AG10803 (cell line): ENCODE measurements at regions not wholly inside any gene's neighbourhood (a gene's known extent, or its start where the extent isn't known, plus 50 kb on each side); places are given as distances from the start of the nearest gene placed in this dataset.
"Not testable (repeated sequence)": the region's sequence is repeated elsewhere in the genome, so short reads cannot be mapped to it uniquely, and the experiment has no call there.

Experiments used
- DNase-seq: peaks from one replicate; pipeline ENCODE4 v3.0.0; 2010; ENCODE audit warnings: low read depth
- H3K4me3 ChIP-seq: 2 replicates; pipeline ENCODE4 v1.5.1; 2011; ENCODE audit warnings: mild to moderate bottlenecking, low read length, control low read depth
- TF ChIP-seq, protein P1 (sequence below): conservative IDR thresholded peaks from 2 replicates; pipeline ENCODE4 v1.5.1; 2011; ENCODE audit warnings: mild to moderate bottlenecking, low read length, control low read depth, inconsistent platforms

DNA sequence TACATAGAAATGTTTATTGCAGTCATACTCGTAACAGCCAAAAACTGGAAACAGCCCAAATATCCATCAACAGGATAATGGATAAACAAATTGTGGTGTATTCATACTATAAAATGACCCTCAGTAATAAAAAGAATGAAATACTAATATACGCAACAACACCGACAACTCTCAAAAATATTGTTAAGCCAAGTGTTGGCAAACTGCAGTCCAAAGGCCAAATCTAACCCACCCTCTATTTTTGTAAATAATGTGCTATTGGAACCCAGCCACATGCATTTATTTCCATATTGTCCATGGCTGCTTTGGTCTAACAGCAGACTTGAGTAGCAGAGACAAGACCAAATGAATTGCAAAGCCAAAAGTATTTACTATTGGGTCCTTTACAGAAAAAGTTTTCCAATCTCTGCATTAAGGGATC lies 151.0 kb downstream of the MREG start:
- no peak overlapping the region for H3K4me3 ChIP-seq

DNA sequence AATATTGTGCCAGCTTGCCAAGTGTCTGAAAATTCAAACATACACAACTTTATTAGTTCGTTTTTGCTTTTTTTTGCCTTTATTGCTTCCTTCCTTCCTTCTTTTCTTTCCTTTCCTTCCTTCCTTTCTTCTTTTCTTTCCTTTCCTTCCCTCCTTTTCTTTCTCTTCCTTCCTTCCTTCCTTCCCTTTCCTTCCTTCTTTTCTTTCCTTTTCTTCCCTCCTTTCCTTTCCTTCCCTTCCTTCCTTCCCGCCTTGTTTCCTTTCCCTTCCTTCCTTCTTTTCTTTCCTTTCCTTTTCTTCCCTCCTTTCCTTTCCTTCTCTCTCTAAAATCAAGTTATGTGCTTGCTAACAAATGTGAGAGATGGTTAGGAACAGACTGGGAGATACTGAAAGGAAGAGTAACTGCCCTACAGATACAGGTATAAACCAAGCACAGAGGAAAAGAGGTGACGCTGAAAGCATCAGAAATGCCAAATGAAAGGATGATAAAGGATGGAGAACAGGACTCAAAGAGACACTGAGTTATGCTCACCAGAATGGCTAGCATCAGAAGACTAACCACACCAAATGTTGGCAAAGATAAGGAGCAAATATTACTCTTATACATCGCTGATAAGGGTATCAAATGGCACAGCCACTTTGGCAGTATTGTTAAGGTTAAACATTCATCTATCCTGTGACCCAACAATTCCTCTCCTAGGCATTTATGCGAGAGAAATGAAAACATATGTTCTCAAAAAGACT lies 151.6 kb downstream of the MREG start:
- H3K4me3 ChIP-seq: no peak overlapping the region
- no peak for DNase-seq
- TF ChIP-seq, protein P1, sequence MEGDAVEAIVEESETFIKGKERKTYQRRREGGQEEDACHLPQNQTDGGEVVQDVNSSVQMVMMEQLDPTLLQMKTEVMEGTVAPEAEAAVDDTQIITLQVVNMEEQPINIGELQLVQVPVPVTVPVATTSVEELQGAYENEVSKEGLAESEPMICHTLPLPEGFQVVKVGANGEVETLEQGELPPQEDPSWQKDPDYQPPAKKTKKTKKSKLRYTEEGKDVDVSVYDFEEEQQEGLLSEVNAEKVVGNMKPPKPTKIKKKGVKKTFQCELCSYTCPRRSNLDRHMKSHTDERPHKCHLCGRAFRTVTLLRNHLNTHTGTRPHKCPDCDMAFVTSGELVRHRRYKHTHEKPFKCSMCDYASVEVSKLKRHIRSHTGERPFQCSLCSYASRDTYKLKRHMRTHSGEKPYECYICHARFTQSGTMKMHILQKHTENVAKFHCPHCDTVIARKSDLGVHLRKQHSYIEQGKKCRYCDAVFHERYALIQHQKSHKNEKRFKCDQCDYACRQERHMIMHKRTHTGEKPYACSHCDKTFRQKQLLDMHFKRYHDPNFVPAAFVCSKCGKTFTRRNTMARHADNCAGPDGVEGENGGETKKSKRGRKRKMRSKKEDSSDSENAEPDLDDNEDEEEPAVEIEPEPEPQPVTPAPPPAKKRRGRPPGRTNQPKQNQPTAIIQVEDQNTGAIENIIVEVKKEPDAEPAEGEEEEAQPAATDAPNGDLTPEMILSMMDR: no peak

More for the DNA sequence above, 151.0 kb downstream of the MREG start:
- DNase-seq: no peak
- TF ChIP-seq, protein P1: no peak

DNA sequence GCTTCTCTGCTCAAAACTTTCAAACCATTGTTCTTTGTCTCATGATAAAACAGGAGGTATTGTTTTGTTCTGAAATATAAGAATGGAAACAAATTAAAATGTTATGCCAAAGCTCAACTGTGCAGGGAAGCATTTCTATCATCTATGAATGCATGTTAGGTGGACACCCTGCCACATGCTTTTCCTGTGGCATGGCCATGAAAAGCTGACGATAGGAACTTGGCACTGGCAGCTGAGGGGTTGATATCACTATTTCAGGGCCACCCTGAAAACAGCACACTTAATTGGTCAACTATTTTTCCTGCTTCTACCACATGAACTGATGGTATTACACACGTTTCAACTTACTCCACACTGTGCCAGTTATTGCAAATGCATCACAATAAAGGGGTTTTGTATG lies 157.3 kb downstream of the MREG start:
- no peak overlapping the region for H3K4me3 ChIP-seq
- TF ChIP-seq, protein P1: no peak
- no peak for DNase-seq

DNA sequence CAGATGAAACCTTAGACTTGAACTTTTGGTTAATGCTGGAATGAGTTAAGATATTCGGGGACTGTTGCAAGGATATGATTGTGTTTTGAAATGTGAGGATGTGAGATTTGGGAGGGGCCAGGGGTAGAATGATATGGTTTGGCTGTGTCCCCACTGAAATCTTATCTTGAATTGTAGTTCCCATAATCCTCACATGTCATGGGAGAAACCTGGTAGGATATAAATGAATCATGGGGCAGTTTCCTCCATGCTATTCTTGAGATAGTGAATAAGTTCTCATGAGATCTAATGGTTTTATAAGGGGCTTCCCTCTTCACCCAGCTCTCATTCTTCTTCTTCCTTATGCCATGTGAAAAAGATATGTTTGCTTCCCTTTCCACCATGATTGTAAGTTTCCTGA lies 158.0 kb downstream of the MREG start:
- H3K4me3 ChIP-seq, DNase-seq: not testable (repeated sequence)

DNA sequence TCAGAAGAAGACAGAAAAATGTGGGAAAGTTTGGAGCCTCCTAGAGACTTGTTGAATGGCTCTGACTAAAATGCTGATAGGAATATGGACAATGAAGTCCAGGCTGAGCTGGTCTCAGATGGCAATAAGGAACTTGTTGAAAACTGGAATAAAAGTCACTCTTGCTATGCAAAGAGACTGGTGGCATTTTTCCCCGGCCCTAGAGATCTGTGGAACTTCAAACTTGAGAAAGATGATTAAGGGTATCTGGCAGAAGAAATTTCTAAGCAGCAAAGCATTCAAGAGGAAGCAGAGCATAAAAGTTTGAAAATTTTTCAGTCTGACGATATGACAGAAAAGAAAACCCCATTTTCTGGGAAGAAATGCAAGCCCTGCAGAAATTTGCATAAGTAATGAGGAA lies 159.3 kb downstream of the MREG start:
- no peak overlapping the region for H3K4me3 ChIP-seq

DNA sequence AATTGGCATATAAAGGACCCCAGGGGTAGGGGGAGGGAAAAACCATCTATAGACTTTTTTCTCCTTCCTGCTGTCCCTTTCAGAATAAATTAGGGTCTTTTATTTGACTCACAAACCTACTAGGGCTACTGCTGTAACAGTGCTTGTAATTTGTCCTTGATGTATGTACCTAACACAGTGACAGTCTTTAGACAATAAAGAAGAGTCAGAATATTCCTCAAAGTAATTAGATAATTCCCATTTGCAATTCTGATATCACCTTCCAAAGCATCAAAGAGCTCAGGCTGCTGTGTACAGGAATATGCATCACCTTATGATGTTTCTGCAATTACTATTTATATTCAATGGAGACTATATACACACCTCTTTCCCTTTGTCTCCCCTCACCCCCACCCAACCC lies 161.7 kb downstream of the MREG start:
- DNase-seq: no peak
- TF ChIP-seq, protein P1: no peak
- no peak overlapping the region for H3K4me3 ChIP-seq

More for the DNA sequence above, 159.3 kb downstream of the MREG start:
- TF ChIP-seq, protein P1: no peak
- DNase-seq: no peak

DNA sequence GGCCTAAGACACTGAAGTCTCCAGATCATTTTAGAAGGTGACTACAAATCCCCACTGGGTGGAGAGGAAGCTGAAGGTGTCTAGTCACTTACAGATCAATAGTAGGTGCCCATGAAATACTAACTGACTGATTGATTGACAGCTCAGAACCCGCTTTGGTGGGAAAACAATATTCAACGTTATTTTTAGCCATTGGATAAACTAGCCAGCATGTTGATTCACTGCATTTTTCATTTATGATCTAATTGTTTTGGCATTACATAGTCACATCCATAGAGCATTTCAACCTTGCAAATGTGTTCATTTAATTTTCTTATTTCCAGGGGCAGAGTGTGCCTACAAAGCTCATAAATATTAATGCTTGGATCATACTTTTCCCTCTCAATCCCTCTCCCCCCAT lies 162.3 kb downstream of the MREG start:
- TF ChIP-seq, protein P1: no peak
- DNase-seq: peak; percentile 59
- no peak overlapping the region for H3K4me3 ChIP-seq
